Naive thymus-derived CD4-positive, alpha-beta T cell (primary cell): ENCODE measurements at regions not wholly inside any gene's neighbourhood (a gene's known extent, or its start where the extent isn't known, plus 50 kb on each side); places are given as distances from the start of the nearest gene placed in this dataset.

ENCODE experiments used
- ATAC-seq: fragments of 150-1000 bp; cut with Tn5 transposase; 2 replicates; pipeline ENCODE4 v1.10.0; 2021; ENCODE audit warnings: mild to moderate bottlenecking, moderate library complexity
- CTCF ChIA-PET: fragments of 350-600 bp; sonication (Branson Sonifier 250); formaldehyde crosslinking; loops from one replicate; lab custom pipeline; 2021; ENCODE audit warnings: antibody characterized with exemption; lab: Charles Lee
- POLR2A ChIA-PET: fragments of 350-600 bp; sonication (Branson Sonifier 250); formaldehyde crosslinking; loops from one replicate; lab custom pipeline; 2021; ENCODE audit warnings: antibody characterized with exemption, inconsistent platforms; lab: Charles Lee
- DNase-seq, 9 donors: peaks; one replicate each; pipeline versions ENCODE4 v3.0.0 to v3.0.0-alpha.2; 2020 to 2022; ENCODE audit warnings: mixed read lengths in 1 of 9
- H3K27ac ChIP-seq: one replicate; pipeline ENCODE4 v1.7.0; 2013; ENCODE audit warnings: mild to moderate bottlenecking, low read depth, low read length, moderate library complexity
- H3K27me3 ChIP-seq, 2 donors: one replicate each; pipeline ENCODE4 v1.7.0; 2013; ENCODE audit warnings: low read length in 2 of 2, mild to moderate bottlenecking in 2 of 2, moderate library complexity in 2 of 2; ENCODE audit not compliant: control insufficient read depth in 2 of 2, insufficient read depth in 2 of 2
- H3K36me3 ChIP-seq, 3 experiments: 1 replicate in 2 of 3; 2 replicates in 1 of 3; pipeline ENCODE4 v1.7.0; 2013; ENCODE audit warnings: low read length in 3 of 3, mild to moderate bottlenecking in 3 of 3, moderate library complexity in 1 of 3; ENCODE audit not compliant: insufficient read depth in 3 of 3, control insufficient read depth in 2 of 3
- H3K4me1 ChIP-seq, 2 donors: one replicate each; pipeline ENCODE4 v1.7.0; 2013; ENCODE audit warnings: low read length in 2 of 2, mild to moderate bottlenecking in 2 of 2, moderate library complexity in 1 of 2; ENCODE audit not compliant: control insufficient read depth in 2 of 2, insufficient read depth in 2 of 2
- H3K4me3 ChIP-seq: 2 replicates; pipeline ENCODE4 v1.7.0; 2013; ENCODE audit warnings: mild to moderate bottlenecking, low read length
- H3K9me3 ChIP-seq, 3 experiments: 1 replicate in 2 of 3; 2 replicates in 1 of 3; pipeline ENCODE4 v1.7.0; 2013; ENCODE audit warnings: low read length in 3 of 3; ENCODE audit not compliant: control insufficient read depth in 2 of 3
- H3K27ac Mint-ChIP-seq, 9 donors: one replicate each; pipeline ENCODE4 v1.8.0; 2020 to 2022; ENCODE audit warnings: mixed read lengths in 9 of 9, mild to moderate bottlenecking in 8 of 9, moderate library complexity in 5 of 9, inconsistent platforms in 2 of 9
- H3K27me3 Mint-ChIP-seq, 5 donors: one replicate each; pipeline ENCODE4 v1.8.0; 2021 to 2022; ENCODE audit warnings: mixed read lengths in 5 of 5, mild to moderate bottlenecking in 1 of 5
- H3K36me3 Mint-ChIP-seq, 5 donors: one replicate each; pipeline ENCODE4 v1.8.0; 2020 to 2022; ENCODE audit warnings: mixed read lengths in 5 of 5, mild to moderate bottlenecking in 3 of 5, inconsistent platforms in 1 of 5
- H3K4me1 Mint-ChIP-seq, 7 donors: one replicate each; pipeline ENCODE4 v1.8.0; 2020 to 2022; ENCODE audit warnings: mixed read lengths in 7 of 7, mild to moderate bottlenecking in 3 of 7, inconsistent platforms in 1 of 7
- H3K4me3 Mint-ChIP-seq, 10 donors: one replicate each; pipeline ENCODE4 v1.8.0; 2020 to 2022; ENCODE audit warnings: mild to moderate bottlenecking in 10 of 10, mixed read lengths in 10 of 10, moderate library complexity in 6 of 10, inconsistent platforms in 2 of 10
- H3K9me3 Mint-ChIP-seq, 11 donors: one replicate each; pipeline ENCODE4 v1.8.0; 2020 to 2022; ENCODE audit warnings: mixed read lengths in 11 of 11, mild to moderate bottlenecking in 4 of 11, inconsistent platforms in 1 of 11, moderate library complexity in 1 of 11
- intact Hi-C, 2 donors: fragments of 100-400 bp; cut with micrococcal nuclease; formaldehyde crosslinking; loops; one replicate each; pipeline ENCODE4 v1.15.1; 2023

- Histone ChIP-seq H3K4me1 (no peaks in the 10 kb centered on the region), H3K36me3 (no peaks in the 10 kb centered on the region), H3K9me3 (no peaks in the 10 kb centered on the region), H3K4me3 (no peak overlapping the region), H3K27me3 (no peaks in the 10 kb centered on the region), H3K27ac (no peak overlapping the region)
- no peak overlapping the region for H3K4me3 Mint-ChIP-seq
- DNase-seq (no peak), ATAC-seq (no peak)
- H3K9me3 Mint-ChIP-seq, result peaks cover 0 to 8% (median 0%) of the 10 kb centered on the region in 11 donors
- no peaks in the 10 kb centered on the region for H3K27me3 Mint-ChIP-seq
- H3K36me3 Mint-ChIP-seq, result no peaks in the 10 kb centered on the region
- H3K27ac Mint-ChIP-seq, result no peak overlapping the region
- POLR2A ChIA-PET, result no interaction called here
- intact Hi-C loops, result no loop called here
- H3K4me1 Mint-ChIP-seq, result no peaks in the 10 kb centered on the region
- CTCF ChIA-PET, result no interaction called here
These were observed 394.1 kb upstream of the NBEA start for GRCh38 chr13:34547929-34548328.

- Histone ChIP-seq H3K9me3 (no peaks in the 10 kb centered on the region), H3K36me3 (no peaks in the 10 kb centered on the region), H3K27ac (no peak overlapping the region), H3K27me3 (no peaks in the 10 kb centered on the region), H3K4me3 (no peak overlapping the region), H3K4me1 (no peaks in the 10 kb centered on the region)
- Mint-ChIP-seq H3K27me3 (peaks cover 0 to 5% (median 0%) of the 10 kb centered on the region in 5 donors), H3K4me3 (no peak overlapping the region), H3K27ac (no peak overlapping the region), H3K9me3 (peaks cover 0 to 7% (median 0%) of the 10 kb centered on the region in 11 donors), H3K36me3 (no peaks in the 10 kb centered on the region), H3K4me1 (no peaks in the 10 kb centered on the region)
- CTCF ChIA-PET, result no interaction called here
- intact Hi-C loops, result no loop called here
- POLR2A ChIA-PET, result no interaction called here
- no peak for DNase-seq
- ATAC-seq, result no peak
These were observed 388.7 kb upstream of the NBEA start for GRCh38 chr13:34553376-34553775.

- H3K4me1 Mint-ChIP-seq, result no peaks in the 10 kb centered on the region
- no peak overlapping the region for H3K27ac Mint-ChIP-seq
- DNase-seq (no peak), ATAC-seq (no peak)
- H3K36me3 Mint-ChIP-seq, result no peaks in the 10 kb centered on the region
- Histone ChIP-seq H3K36me3 (no peaks in the 10 kb centered on the region), H3K4me1 (no peaks in the 10 kb centered on the region), H3K4me3 (no peak overlapping the region), H3K27ac (no peak overlapping the region), H3K27me3 (no peaks in the 10 kb centered on the region), H3K9me3 (no peaks in the 10 kb centered on the region)
- ChIA-PET POLR2A (no interaction called here), CTCF (no interaction called here)
- peaks cover 0 to 7% (median 0%) of the 10 kb centered on the region in 11 donors for H3K9me3 Mint-ChIP-seq
- intact Hi-C loops, result no loop called here
- no peak overlapping the region for H3K4me3 Mint-ChIP-seq
- peaks cover 0 to 10% (median 0%) of the 10 kb centered on the region in 5 donors for H3K27me3 Mint-ChIP-seq
These were observed 386.1 kb upstream of the NBEA start for GRCh38 chr13:34555988-34556387.

GRCh38 chr13:34561033-34561432, 381.0 kb upstream of the NBEA start:
- Histone ChIP-seq H3K4me1 (no peaks in the 10 kb centered on the region), H3K27me3 (no peaks in the 10 kb centered on the region), H3K4me3 (no peak overlapping the region), H3K27ac (no peak overlapping the region), H3K36me3 (no peaks in the 10 kb centered on the region), H3K9me3 (no peaks in the 10 kb centered on the region)
- ChIA-PET POLR2A (no interaction called here), CTCF (no interaction called here)
- no peak for DNase-seq
- Mint-ChIP-seq H3K4me1 (no peaks in the 10 kb centered on the region), H3K27ac (no peak overlapping the region), H3K36me3 (no peaks in the 10 kb centered on the region), H3K4me3 (no peak overlapping the region), H3K27me3 (peaks cover 0 to 10% (median 4%) of the 10 kb centered on the region in 5 donors), H3K9me3 (peaks cover 0 to 9% (median 2%) of the 10 kb centered on the region in 11 donors)
- intact Hi-C loops, result no loop called here
- no peak for ATAC-seq

- no peaks in the 10 kb centered on the region for H3K27me3 ChIP-seq
- ChIA-PET CTCF (no interaction called here), POLR2A (no interaction called here)
- H3K27ac ChIP-seq, result no peak overlapping the region
- Mint-ChIP-seq H3K36me3 (no peaks in the 10 kb centered on the region), H3K4me3 (no peak overlapping the region), H3K9me3 (peaks cover 0 to 5% (median 2%) of the 10 kb centered on the region in 11 donors), H3K27ac (no peak overlapping the region), H3K27me3 (peaks cover 0 to 5% (median 0%) of the 10 kb centered on the region in 5 donors), H3K4me1 (no peaks in the 10 kb centered on the region)
- no peaks in the 10 kb centered on the region for H3K9me3 ChIP-seq
- no peak overlapping the region for H3K4me3 ChIP-seq
- H3K4me1 ChIP-seq, result no peaks in the 10 kb centered on the region
- no peak for ATAC-seq
- no peaks in the 10 kb centered on the region for H3K36me3 ChIP-seq
- DNase-seq, result no peak
- intact Hi-C loops, result no loop called here
These were observed 374.5 kb upstream of the NBEA start for GRCh38 chr13:34567597-34567996.

GRCh38 chr13:34570698-34571353, 371.2 kb upstream of the NBEA start:
- intact Hi-C loops, result no loop called here
- H3K9me3 Mint-ChIP-seq, result peaks cover 0 to 5% (median 0%) of the 10 kb centered on the region in 11 donors
- POLR2A ChIA-PET, result no interaction called here
- CTCF ChIA-PET, result no interaction called here
- H3K27me3 Mint-ChIP-seq, result no peaks in the 10 kb centered on the region
- DNase-seq, result no peak
- Histone ChIP-seq H3K36me3 (no peaks in the 10 kb centered on the region), H3K9me3 (no peaks in the 10 kb centered on the region), H3K4me1 (no peaks in the 10 kb centered on the region), H3K4me3 (no peak overlapping the region), H3K27me3 (no peaks in the 10 kb centered on the region), H3K27ac (no peak overlapping the region)
- no peaks in the 10 kb centered on the region for H3K36me3 Mint-ChIP-seq
- H3K4me3 Mint-ChIP-seq, result no peak overlapping the region
- H3K27ac Mint-ChIP-seq, result no peak overlapping the region
- no peaks in the 10 kb centered on the region for H3K4me1 Mint-ChIP-seq
- ATAC-seq, result no peak

- DNase-seq (no peak), ATAC-seq (no peak)
- Mint-ChIP-seq H3K4me1 (no peaks in the 10 kb centered on the region), H3K36me3 (no peaks in the 10 kb centered on the region), H3K9me3 (peaks cover 0 to 5% (median 0%) of the 10 kb centered on the region in 11 donors), H3K27me3 (no peaks in the 10 kb centered on the region), H3K4me3 (no peak overlapping the region), H3K27ac (no peak overlapping the region)
- intact Hi-C loops, result no loop called here
- Histone ChIP-seq H3K36me3 (no peaks in the 10 kb centered on the region), H3K4me3 (no peak overlapping the region), H3K4me1 (no peaks in the 10 kb centered on the region), H3K27me3 (no peaks in the 10 kb centered on the region), H3K27ac (no peak overlapping the region), H3K9me3 (no peaks in the 10 kb centered on the region)
- POLR2A ChIA-PET, result no interaction called here
- CTCF ChIA-PET, result no interaction called here
These were observed 370.4 kb upstream of the NBEA start for GRCh38 chr13:34571716-34572115.
